ENCODE measurements at regions not wholly inside any gene's neighbourhood (a gene's known extent, or its start where the extent isn't known, plus 50 kb on each side); places are given as distances from the start of the nearest gene placed in this dataset.

DNA sequence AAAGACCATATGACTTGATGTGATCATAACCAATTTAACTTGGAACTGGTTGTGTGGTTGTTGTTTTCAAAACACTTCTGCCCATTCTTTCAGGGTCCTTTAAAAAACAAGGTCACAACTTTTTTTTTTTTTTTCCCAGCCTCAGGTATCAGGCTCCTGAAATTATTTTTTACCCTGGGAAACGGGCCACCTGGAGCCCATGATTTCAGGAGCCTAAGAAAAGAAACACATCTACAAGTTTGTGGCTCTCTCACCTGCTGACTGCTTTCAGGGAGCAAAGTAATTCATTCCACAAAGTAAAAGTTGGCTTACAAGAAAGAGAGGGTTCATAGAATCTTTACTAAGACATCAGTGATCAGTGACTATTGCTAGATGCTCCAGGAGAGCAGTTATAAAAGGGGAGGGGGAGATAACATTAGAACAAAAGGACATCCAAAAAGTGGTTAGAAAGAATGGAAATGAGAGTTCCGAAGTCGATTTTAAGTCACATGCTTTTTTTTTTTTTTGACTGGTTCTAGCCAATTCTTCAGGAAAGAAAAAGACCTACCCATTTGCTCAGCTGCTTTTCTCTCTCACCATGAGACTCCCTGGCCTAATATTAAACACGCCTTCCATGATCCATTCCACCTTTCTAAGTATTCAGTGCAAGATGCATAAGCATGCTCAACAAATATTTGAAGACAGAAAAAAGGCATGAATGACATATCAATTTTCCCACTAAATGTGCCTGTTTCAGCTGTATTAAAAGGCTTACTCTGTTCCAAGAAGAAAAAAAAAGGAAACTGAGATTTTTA, 267.3 kb downstream of the LRATD1 start:
- Histone ChIP-seq H3K4me3 (ENCODE audit: low read depth, low read length, poor library complexity, severe bottlenecking) (no peak overlapping the region), H3F3A (ENCODE audit: insufficient read depth, low read length) (no peaks in the 10 kb centered on the region), H4K20me1 (ENCODE audit: insufficient read depth, low read length) (no peaks in the 10 kb centered on the region), H3K4me2 (ENCODE audit: low read length) (no peak overlapping the region), H3K9me3 (ENCODE audit: low read length) (no peaks in the 10 kb centered on the region), H3K9me2 (ENCODE audit: low read depth, low read length) (no peaks in the 10 kb centered on the region), H3K4me1 (ENCODE audit: insufficient read depth, low read length, severe bottlenecking) (no peaks in the 10 kb centered on the region), H2AFZ (ENCODE audit: low read length) (no peak overlapping the region), H3K27me3 (ENCODE audit: insufficient read depth, low read length) (no peaks in the 10 kb centered on the region), H3K9ac (ENCODE audit: low read length) (no peak overlapping the region), H3K36me3 (ENCODE audit: insufficient read depth, low read length) (no peaks in the 10 kb centered on the region), H3K27ac (ENCODE audit: low read depth, low read length, poor library complexity, severe bottlenecking) (no peak overlapping the region), H3K79me2 (ENCODE audit: insufficient read depth, low read length) (no peaks in the 10 kb centered on the region)
- TF ChIP-seq EZH2 (IDR thresholded peaks at IDR 0.05; ENCODE audit: borderline replicate concordance, low read length): no peak
- TF ChIP-seq, protein P1, sequence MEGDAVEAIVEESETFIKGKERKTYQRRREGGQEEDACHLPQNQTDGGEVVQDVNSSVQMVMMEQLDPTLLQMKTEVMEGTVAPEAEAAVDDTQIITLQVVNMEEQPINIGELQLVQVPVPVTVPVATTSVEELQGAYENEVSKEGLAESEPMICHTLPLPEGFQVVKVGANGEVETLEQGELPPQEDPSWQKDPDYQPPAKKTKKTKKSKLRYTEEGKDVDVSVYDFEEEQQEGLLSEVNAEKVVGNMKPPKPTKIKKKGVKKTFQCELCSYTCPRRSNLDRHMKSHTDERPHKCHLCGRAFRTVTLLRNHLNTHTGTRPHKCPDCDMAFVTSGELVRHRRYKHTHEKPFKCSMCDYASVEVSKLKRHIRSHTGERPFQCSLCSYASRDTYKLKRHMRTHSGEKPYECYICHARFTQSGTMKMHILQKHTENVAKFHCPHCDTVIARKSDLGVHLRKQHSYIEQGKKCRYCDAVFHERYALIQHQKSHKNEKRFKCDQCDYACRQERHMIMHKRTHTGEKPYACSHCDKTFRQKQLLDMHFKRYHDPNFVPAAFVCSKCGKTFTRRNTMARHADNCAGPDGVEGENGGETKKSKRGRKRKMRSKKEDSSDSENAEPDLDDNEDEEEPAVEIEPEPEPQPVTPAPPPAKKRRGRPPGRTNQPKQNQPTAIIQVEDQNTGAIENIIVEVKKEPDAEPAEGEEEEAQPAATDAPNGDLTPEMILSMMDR (IDR thresholded peaks at IDR 0.05; ENCODE audit: low read length): no peak

DNA sequence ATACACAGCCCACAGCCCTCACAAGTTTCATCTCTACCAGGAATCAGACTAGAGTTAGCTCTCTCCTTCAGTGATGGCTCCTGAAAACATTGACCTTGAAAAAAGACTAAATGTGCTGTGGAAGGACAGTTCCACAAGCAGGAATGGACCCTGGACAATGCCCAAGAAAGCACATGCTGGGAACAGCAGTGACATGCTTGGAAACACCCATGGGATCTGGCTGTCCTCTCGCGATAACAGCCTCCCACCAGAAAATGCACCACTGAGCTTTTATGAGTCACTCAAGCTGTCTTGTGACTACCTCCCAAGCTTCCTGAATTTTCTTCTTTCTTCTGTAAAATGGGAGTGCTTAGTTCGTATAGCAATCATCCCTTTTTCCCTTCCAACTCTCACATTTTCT, 269.2 kb downstream of the LRATD1 start:
- Histone ChIP-seq H3K79me2 (ENCODE audit: insufficient read depth, low read length) (no peaks in the 10 kb centered on the region), H3K4me1 (ENCODE audit: insufficient read depth, low read length, severe bottlenecking) (no peaks in the 10 kb centered on the region), H3K4me3 (ENCODE audit: low read depth, low read length, poor library complexity, severe bottlenecking) (no peak overlapping the region), H3K9ac (ENCODE audit: low read length) (no peak overlapping the region), H3K4me2 (ENCODE audit: low read length) (no peak overlapping the region), H3K9me2 (ENCODE audit: low read depth, low read length) (no peaks in the 10 kb centered on the region), H2AFZ (ENCODE audit: low read length) (no peak overlapping the region), H4K20me1 (ENCODE audit: insufficient read depth, low read length) (no peaks in the 10 kb centered on the region), H3F3A (ENCODE audit: insufficient read depth, low read length) (no peaks in the 10 kb centered on the region), H3K27ac (ENCODE audit: low read depth, low read length, poor library complexity, severe bottlenecking) (no peak overlapping the region), H3K36me3 (ENCODE audit: insufficient read depth, low read length) (no peaks in the 10 kb centered on the region), H3K27me3 (ENCODE audit: insufficient read depth, low read length) (no peaks in the 10 kb centered on the region), H3K9me3 (ENCODE audit: low read length) (no peaks in the 10 kb centered on the region)
- TF ChIP-seq, protein P1 (IDR thresholded peaks at IDR 0.05; ENCODE audit: low read length): no peak
- no peak for TF ChIP-seq EZH2 (IDR thresholded peaks at IDR 0.05; ENCODE audit: borderline replicate concordance, low read length)

DNA sequence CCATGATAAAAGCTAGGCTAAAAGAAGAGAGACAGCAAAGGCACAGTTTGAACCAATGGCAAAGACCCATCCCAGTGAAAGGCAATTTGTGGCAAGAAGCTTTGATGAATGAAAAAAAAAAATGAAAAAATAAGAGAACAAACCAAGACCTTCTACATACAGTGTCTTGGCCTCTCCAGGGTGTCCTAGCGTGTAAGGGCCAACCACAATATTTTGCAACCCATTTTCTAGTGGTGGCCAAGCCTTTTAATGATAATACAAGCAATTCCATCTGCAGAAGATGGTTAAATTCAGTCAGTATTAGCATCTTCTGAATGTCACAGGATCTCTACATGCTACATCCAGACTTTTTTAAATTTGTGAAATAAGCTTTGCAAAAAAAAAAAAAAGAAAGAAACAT, 270.4 kb downstream of the LRATD1 start:
- no peaks in the 10 kb centered on the region for H3K79me2 ChIP-seq (ENCODE audit: insufficient read depth, low read length)
- no peak for TF ChIP-seq EZH2 (IDR thresholded peaks at IDR 0.05; ENCODE audit: borderline replicate concordance, low read length)
- TF ChIP-seq, protein P1 (IDR thresholded peaks at IDR 0.05; ENCODE audit: low read length): no peak
- no peak overlapping the region for H3K9ac ChIP-seq (ENCODE audit: low read length)
- no peak overlapping the region for H2AFZ ChIP-seq (ENCODE audit: low read length)
- H3K4me1 ChIP-seq (ENCODE audit: insufficient read depth, low read length, severe bottlenecking): no peaks in the 10 kb centered on the region
- H3K9me3 ChIP-seq (ENCODE audit: low read length): no peaks in the 10 kb centered on the region
- H3K27me3 ChIP-seq (ENCODE audit: insufficient read depth, low read length): no peaks in the 10 kb centered on the region
- no peak overlapping the region for H3K4me2 ChIP-seq (ENCODE audit: low read length)
- H3K9me2 ChIP-seq (ENCODE audit: low read depth, low read length): no peaks in the 10 kb centered on the region
- H3K27ac ChIP-seq (ENCODE audit: low read depth, low read length, poor library complexity, severe bottlenecking): no peak overlapping the region
- no peaks in the 10 kb centered on the region for H3K36me3 ChIP-seq (ENCODE audit: insufficient read depth, low read length)
- no peak overlapping the region for H3K4me3 ChIP-seq (ENCODE audit: low read depth, low read length, poor library complexity, severe bottlenecking)
- H3F3A ChIP-seq (ENCODE audit: insufficient read depth, low read length): no peaks in the 10 kb centered on the region
- H4K20me1 ChIP-seq (ENCODE audit: insufficient read depth, low read length): no peaks in the 10 kb centered on the region

Data from OCI-LY1 (cell line).